ENCODE measurements at regions not wholly inside any gene's neighbourhood (a gene's known extent, or its start where the extent isn't known, plus 50 kb on each side); places are given as distances from the start of the nearest gene placed in this dataset.

DNA sequence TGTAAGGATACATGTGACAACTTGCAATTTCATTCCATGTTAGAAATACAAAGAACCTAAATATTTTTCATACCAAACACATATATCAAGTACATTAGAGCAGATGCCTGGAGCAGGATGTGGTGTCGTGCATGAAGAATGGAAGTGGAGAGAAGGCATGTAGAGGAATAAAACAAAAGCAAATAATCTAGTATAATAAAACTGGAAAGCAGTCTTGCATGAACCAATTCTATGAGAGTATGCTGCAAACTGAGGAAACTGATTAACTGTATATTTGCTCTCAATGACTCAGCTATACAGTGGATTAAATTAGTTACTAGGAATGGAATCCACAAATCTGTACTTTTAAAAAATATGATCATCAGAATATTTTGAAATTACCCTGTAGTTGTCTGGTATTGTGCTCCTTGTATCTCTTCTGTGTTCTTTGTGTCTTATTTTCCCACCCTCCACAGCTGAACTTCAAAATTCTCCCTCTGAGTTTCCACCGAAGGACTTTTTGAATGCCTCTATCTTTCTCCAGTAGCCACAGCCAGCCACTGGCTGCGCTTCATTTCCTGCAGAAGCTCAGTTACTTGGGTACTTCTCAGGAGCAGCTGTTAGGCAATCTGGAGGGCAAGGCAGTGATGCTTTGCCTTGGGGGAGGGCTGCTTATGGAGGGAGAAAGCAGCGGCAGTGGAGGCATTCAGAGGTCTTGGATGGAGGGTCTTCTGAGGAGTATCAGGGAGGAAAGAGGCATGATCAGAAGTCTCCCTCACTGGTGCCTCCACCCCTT, 608.0 kb downstream of the BRINP1 start:
- no peak overlapping the region for H3K27ac Mint-ChIP-seq
- no peaks in the 10 kb centered on the region for H3K4me1 Mint-ChIP-seq (ENCODE audit: low read depth)
- H3K9me3 Mint-ChIP-seq (ENCODE audit: low read depth), result peaks cover 11% of the 10 kb centered on the region
- H3K27me3 Mint-ChIP-seq, result no peaks in the 10 kb centered on the region
- no peak overlapping the region for H3K4me3 Mint-ChIP-seq
- no peaks in the 10 kb centered on the region for H3K36me3 Mint-ChIP-seq

GRCh38 chr9:118767571-118767970, 601.7 kb downstream of the BRINP1 start:
- Mint-ChIP-seq H3K36me3 (no peaks in the 10 kb centered on the region), H3K9me3 (ENCODE audit: low read depth) (no peaks in the 10 kb centered on the region), H3K4me3 (no peak overlapping the region), H3K27me3 (no peaks in the 10 kb centered on the region), H3K27ac (no peak overlapping the region), H3K4me1 (ENCODE audit: low read depth) (no peaks in the 10 kb centered on the region)

DNA sequence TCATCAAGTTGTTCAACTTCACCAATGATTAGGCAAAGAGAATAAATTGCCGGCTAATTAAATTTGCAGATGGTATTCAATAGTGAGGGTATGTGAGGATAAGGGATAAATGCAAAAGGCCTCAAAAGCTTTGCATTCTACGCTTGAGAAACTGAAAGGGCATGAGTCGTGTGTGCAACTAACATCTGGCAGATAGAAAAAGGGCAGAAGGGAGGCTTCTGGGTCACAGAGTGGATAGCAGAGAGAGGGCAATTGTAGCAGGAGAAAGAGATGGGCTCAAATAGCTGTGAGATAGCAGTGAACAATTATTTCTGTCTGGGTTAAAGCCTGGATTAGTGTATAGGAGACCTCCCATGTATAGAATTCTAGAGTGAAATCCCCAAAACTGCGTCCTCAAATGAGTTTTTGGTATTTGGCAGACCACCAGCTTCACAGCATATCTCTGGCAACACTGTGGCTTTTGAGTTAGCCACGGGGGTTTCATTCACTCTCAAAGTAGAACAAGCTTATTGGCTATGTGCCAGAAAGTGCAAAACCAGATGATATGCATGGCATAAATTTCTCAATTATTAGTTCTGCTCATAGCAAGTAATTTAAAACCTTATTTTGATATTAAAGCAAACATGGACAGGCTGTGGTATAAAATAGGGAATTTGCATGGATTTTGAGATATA, 586.3 kb downstream of the BRINP1 start:
- no peak overlapping the region for H3K4me3 Mint-ChIP-seq
- H3K9me3 Mint-ChIP-seq (ENCODE audit: low read depth), result peaks cover 4% of the 10 kb centered on the region
- H3K4me1 Mint-ChIP-seq (ENCODE audit: low read depth), result no peaks in the 10 kb centered on the region
- H3K36me3 Mint-ChIP-seq, result no peaks in the 10 kb centered on the region
- peaks cover 2% of the 10 kb centered on the region for H3K27me3 Mint-ChIP-seq
- H3K27ac Mint-ChIP-seq, result no peak overlapping the region

DNA sequence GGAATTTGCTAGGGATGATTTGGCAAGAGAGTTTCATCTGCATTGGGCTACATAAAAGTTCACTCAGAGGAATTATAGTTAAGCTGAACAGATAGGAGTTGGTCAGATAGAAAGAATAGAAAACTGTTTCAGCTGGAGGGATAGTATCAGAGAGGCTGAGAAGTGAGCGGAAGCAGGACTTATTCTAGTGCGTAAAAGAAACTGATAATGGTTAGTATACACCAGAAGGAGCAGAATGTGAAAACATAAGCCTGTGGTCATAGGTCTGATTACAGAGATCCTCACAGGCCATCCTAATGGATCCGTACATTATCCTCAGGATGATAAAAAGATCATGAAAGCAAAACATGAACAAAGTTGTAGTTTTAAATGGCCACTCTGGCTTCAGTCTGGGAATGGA, 585.2 kb downstream of the BRINP1 start:
- Mint-ChIP-seq H3K27me3 (peaks cover 2% of the 10 kb centered on the region), H3K36me3 (no peaks in the 10 kb centered on the region), H3K4me1 (ENCODE audit: low read depth) (no peaks in the 10 kb centered on the region), H3K4me3 (no peak overlapping the region), H3K9me3 (ENCODE audit: low read depth) (peaks cover 4% of the 10 kb centered on the region), H3K27ac (no peak overlapping the region)

DNA sequence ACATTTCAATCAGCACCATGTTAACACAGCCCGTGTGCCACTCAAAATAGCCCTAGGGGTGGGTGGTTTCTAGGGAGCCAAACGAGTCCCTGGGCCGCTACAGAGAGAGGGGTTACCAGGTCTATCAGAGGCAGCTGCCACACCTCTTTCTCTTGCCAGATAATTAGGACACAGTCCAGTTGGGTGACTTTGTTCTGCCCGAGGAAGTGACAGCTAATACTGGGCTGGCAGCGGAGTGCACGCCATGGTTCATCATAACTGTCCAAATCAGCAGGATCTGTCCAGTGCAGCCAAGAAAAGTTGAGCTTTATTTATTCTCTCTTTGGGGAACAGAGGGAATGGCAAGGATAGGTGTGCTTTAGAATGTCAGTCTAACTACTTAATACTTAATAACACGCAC, 583.8 kb downstream of the BRINP1 start:
- no peaks in the 10 kb centered on the region for H3K36me3 Mint-ChIP-seq
- peaks cover under 1% of the 10 kb centered on the region for H3K9me3 Mint-ChIP-seq (ENCODE audit: low read depth)
- no peak overlapping the region for H3K27ac Mint-ChIP-seq
- no peaks in the 10 kb centered on the region for H3K4me1 Mint-ChIP-seq (ENCODE audit: low read depth)
- H3K4me3 Mint-ChIP-seq, result no peak overlapping the region
- H3K27me3 Mint-ChIP-seq, result peaks cover 2% of the 10 kb centered on the region

- no peak overlapping the region for H3K27ac Mint-ChIP-seq
- H3K36me3 Mint-ChIP-seq, result no peaks in the 10 kb centered on the region
- H3K4me3 Mint-ChIP-seq, result no peak overlapping the region
These were observed 582.4 kb downstream of the BRINP1 start for GRCh38 chr9:118786877-118787276.

DNA sequence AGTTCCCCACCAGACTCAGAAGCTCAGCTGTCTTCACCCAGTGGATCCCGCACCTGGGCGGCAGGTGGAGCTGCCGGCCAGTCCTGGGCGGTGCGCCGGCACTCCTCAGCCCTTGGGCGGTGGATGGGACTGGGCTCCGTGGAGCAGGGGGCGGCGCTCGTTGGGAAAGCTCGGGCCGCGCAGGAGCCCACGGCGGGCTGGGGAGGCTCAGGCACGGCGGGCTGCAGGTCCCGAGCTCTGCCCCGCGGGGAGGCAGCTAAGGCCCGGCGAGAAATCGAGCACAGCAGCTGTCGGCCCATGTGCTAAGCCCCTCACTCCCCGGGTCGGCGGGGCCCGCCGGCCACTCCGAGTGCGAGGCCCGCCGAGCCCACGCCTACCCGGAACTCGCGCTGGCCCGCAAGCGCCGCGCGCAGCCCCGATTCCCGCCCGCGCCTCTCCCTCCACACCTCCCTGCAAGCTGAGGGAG, 560.0 kb downstream of the BRINP1 start:
- Mint-ChIP-seq H3K9me3 (ENCODE audit: low read depth) (peaks cover 12% of the 10 kb centered on the region), H3K4me1 (ENCODE audit: low read depth) (no peaks in the 10 kb centered on the region), H3K27me3 (no peaks in the 10 kb centered on the region), H3K27ac (no peak overlapping the region), H3K4me3 (no peak overlapping the region), H3K36me3 (no peaks in the 10 kb centered on the region)

More at GRCh38 chr9:118786877-118787276, 582.4 kb downstream of the BRINP1 start:
- H3K27me3 Mint-ChIP-seq, result peaks cover 2% of the 10 kb centered on the region
- no peaks in the 10 kb centered on the region for H3K4me1 Mint-ChIP-seq (ENCODE audit: low read depth)
- H3K9me3 Mint-ChIP-seq (ENCODE audit: low read depth), result no peaks in the 10 kb centered on the region

- no peaks in the 10 kb centered on the region for H3K36me3 Mint-ChIP-seq
- no peaks in the 10 kb centered on the region for H3K4me1 Mint-ChIP-seq (ENCODE audit: low read depth)
- H3K4me3 Mint-ChIP-seq, result no peak overlapping the region
- no peaks in the 10 kb centered on the region for H3K27me3 Mint-ChIP-seq
- peaks cover 4% of the 10 kb centered on the region for H3K9me3 Mint-ChIP-seq (ENCODE audit: low read depth)
- no peak overlapping the region for H3K27ac Mint-ChIP-seq
These were observed 539.9 kb downstream of the BRINP1 start for GRCh38 chr9:118829334-118829733.

- H3K4me3 Mint-ChIP-seq, result no peak overlapping the region
- H3K9me3 Mint-ChIP-seq (ENCODE audit: low read depth), result peaks cover 4% of the 10 kb centered on the region
- H3K36me3 Mint-ChIP-seq, result no peaks in the 10 kb centered on the region
- H3K4me1 Mint-ChIP-seq (ENCODE audit: low read depth), result no peaks in the 10 kb centered on the region
- H3K27me3 Mint-ChIP-seq, result no peaks in the 10 kb centered on the region
- no peak overlapping the region for H3K27ac Mint-ChIP-seq
These were observed 536.9 kb downstream of the BRINP1 start for GRCh38 chr9:118832371-118832770.

DNA sequence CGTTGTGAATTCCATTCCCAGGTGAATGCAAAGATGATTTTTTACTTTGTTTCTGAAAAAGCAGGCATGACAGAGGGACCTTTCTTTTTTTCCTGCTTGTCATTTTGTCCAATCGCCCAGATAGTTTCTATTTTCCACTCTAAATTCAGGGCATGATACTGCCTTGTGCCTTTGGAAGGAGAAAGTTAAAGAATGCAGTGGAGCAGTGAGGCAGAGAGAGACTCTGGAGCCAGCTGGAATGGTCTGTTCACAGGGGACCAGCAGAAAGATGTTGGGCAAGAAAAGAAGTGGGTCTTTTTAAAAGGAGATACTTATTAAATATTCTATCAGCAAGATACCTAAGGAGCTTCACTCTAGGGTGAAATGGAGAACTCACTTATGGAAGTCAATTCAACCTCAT, 532.3 kb downstream of the BRINP1 start:
- H3K4me1 Mint-ChIP-seq (ENCODE audit: low read depth), result no peaks in the 10 kb centered on the region
- H3K36me3 Mint-ChIP-seq, result no peaks in the 10 kb centered on the region
- no peaks in the 10 kb centered on the region for H3K27me3 Mint-ChIP-seq
- H3K4me3 Mint-ChIP-seq, result no peak overlapping the region
- H3K9me3 Mint-ChIP-seq (ENCODE audit: low read depth), result peaks cover 4% of the 10 kb centered on the region
- H3K27ac Mint-ChIP-seq, result no peak overlapping the region

DNA sequence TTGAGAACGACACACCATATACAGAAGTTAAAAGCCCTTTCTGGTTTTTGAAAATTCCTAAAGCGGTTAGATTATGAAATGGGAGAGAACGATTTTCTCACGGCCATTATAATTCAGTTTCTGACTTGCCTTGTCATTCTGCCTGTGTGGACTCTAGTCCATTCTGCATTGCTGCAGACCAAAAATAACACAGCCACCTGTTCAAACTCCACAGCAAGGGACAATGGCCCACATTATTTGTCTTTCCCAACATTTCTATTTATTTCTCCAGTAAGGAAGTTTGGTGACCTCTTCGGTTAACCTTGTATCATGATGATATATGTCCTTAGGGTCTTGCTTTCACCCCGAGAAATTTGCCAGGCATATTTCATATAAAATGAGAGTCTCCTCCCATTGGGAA, 497.7 kb downstream of the BRINP1 start:
- Mint-ChIP-seq H3K27me3 (no peaks in the 10 kb centered on the region), H3K4me3 (no peak overlapping the region), H3K36me3 (no peaks in the 10 kb centered on the region), H3K9me3 (ENCODE audit: low read depth) (peaks cover 4% of the 10 kb centered on the region), H3K27ac (no peak overlapping the region), H3K4me1 (ENCODE audit: low read depth) (no peaks in the 10 kb centered on the region)

DNA sequence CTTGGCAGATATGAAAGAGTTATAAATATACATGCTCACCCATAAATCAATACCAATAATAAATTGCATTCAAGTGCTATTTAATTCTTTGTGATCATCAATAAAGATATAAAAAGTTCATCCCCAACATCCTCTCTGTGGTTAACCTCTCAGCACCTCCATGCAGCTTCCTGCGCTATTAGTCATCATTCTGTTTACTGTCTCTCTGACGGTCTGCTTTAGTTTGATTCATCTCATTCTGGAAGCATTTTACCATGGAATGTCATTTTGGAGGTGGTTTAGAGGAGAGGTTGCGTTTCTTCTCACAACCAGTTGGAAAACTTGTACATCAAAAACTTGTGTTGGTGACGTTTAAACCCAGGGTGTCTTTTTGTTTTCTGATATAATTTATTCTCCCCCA, 486.6 kb downstream of the BRINP1 start:
- H3K4me3 Mint-ChIP-seq, result no peak overlapping the region

DNA sequence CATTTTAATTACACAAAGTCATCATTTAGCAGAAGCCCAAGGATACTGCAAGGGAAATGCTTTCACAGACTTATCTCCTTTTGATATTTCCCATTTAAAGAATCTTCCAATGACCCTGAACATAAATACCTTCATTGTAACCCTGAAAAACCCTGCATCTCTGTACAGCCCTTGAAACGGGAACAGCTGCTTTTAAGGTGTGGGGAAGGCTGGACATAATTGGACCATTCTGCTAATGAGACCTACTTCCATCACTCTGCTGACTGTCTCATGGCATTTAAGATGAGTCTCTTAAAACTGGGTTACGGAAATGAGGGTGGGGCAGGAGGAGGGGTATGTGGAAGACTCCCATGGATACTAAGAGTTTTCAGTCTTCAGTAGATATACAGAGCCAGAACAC, 485.8 kb downstream of the BRINP1 start:
- H3K4me3 Mint-ChIP-seq, result no peak overlapping the region
- H3K4me1 Mint-ChIP-seq (ENCODE audit: low read depth), result no peaks in the 10 kb centered on the region
- peaks cover 7% of the 10 kb centered on the region for H3K9me3 Mint-ChIP-seq (ENCODE audit: low read depth)
- peaks cover 2% of the 10 kb centered on the region for H3K36me3 Mint-ChIP-seq
- no peaks in the 10 kb centered on the region for H3K27me3 Mint-ChIP-seq
- no peak overlapping the region for H3K27ac Mint-ChIP-seq

More for the DNA sequence above, 486.6 kb downstream of the BRINP1 start:
- H3K27me3 Mint-ChIP-seq, result no peaks in the 10 kb centered on the region
- H3K9me3 Mint-ChIP-seq (ENCODE audit: low read depth), result peaks cover 6% of the 10 kb centered on the region
- H3K4me1 Mint-ChIP-seq (ENCODE audit: low read depth), result no peaks in the 10 kb centered on the region
- peaks cover 2% of the 10 kb centered on the region for H3K36me3 Mint-ChIP-seq
- H3K27ac Mint-ChIP-seq, result no peak overlapping the region

DNA sequence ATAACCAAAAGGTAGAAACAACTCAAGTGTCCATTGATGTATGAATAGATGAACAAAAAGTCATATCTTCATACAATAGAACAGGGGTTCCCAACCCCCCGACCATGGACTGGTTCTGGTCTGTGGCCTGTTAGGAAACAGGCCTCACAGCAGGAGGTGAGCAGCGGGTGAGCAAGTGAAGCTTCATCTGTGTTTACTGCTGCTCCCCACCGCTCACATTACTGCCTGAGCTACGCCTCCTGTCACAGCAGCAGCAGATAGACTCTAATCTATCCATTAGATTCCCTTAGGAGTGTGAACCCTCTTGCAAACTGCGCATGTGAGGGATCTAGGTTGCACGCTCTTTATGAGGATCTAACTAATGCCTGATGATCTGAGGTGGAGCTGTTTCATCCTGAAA, 478.0 kb downstream of the BRINP1 start:
- Mint-ChIP-seq H3K27ac (no peak overlapping the region), H3K27me3 (no peaks in the 10 kb centered on the region), H3K4me3 (no peak overlapping the region), H3K9me3 (ENCODE audit: low read depth) (peaks cover 5% of the 10 kb centered on the region), H3K36me3 (no peaks in the 10 kb centered on the region), H3K4me1 (ENCODE audit: low read depth) (no peaks in the 10 kb centered on the region)

- H3K36me3 Mint-ChIP-seq, result no peaks in the 10 kb centered on the region
- no peaks in the 10 kb centered on the region for H3K4me1 Mint-ChIP-seq (ENCODE audit: low read depth)
- H3K27me3 Mint-ChIP-seq, result no peaks in the 10 kb centered on the region
- peaks cover 4% of the 10 kb centered on the region for H3K9me3 Mint-ChIP-seq (ENCODE audit: low read depth)
- no peak overlapping the region for H3K27ac Mint-ChIP-seq
- H3K4me3 Mint-ChIP-seq, result no peak overlapping the region
These were observed 472.8 kb downstream of the BRINP1 start for GRCh38 chr9:118896324-118897000.
